HepG2 (cell line): ENCODE measurements at regions not wholly inside any gene's neighbourhood (a gene's known extent, or its start where the extent isn't known, plus 50 kb on each side); places are given as distances from the start of the nearest gene placed in this dataset.

Source experiments
- ATAC-seq: fragments of 200-7000 bp; cut with Tn5 transposase; 3 replicates; pipeline ENCODE4 v1.9.1; 2020; ENCODE audit warnings: mild to moderate bottlenecking, moderate library complexity
- BruUV-seq: library from RNA; stranded (reverse); fragments of 400-500 nt; replicated peaks from 2 replicates; lab custom pipeline; 2021; lab: Mats Ljungman, UMichigan
- CTCF ChIA-PET: fragments of 300-600 bp; formaldehyde crosslinking; extraction: SDS; loops from one replicate; lab custom pipeline; 2021; ENCODE audit warnings: low total read pairs, inconsistent platforms, low intra/inter-chr PET ratio; lab: Yijun Ruan, JAX
- POLR2A ChIA-PET: fragments of 350-600 bp; sonication (Branson Sonifier 250); formaldehyde crosslinking; loops from one replicate; lab custom pipeline; 2020; ENCODE audit warnings: antibody characterized with exemption, inconsistent platforms; lab: Yijun Ruan, JAX
- DNase-seq: peaks from one replicate; pipeline ENCODE4 v3.0.0-alpha.2; 2015; ENCODE audit warnings: low spot score
- FAIRE-seq: peaks from 3 replicates; lab custom pipeline; 2011; peaks lifted over from hg19 to GRCh38; lab: Jason Lieb, UNC
- H2AFZ ChIP-seq: one replicate; pipeline ENCODE4 v1.6.1; 2011; ENCODE audit warnings: low read length, inconsistent platforms
- H3K27ac ChIP-seq: fragments of 300-600 bp; 3 replicates; pipeline ENCODE4 v1.8.0; 2011; ENCODE audit warnings: mixed run types, mild to moderate bottlenecking, mixed read lengths, low read length, inconsistent platforms; ENCODE audit not compliant: insufficient read depth; ENCODE audit errors: extremely low read length
- H3K27me3 ChIP-seq, 2 experiments: fragments of 200-600 bp in 1 of 2; 2 replicates in 1 of 2; 3 replicates in 1 of 2; pipeline versions ENCODE4 v1.6.0 to v1.8.0; 2011; ENCODE audit warnings: low read length in 2 of 2, mild to moderate bottlenecking in 2 of 2, moderate library complexity in 2 of 2, inconsistent platforms in 1 of 2; ENCODE audit not compliant: insufficient read depth in 2 of 2, control insufficient read depth in 1 of 2
- H3K36me3 ChIP-seq, 2 experiments: fragments of 200-600 bp in 1 of 2; replicated peaks in 1 of 2; 2 replicates in 1 of 2; 3 replicates in 1 of 2; pipeline versions ENCODE4 v1.5.1 to v1.8.0; 2011; ENCODE audit warnings: low read length in 2 of 2, inconsistent platforms in 1 of 2; ENCODE audit not compliant: insufficient read depth in 2 of 2, control insufficient read depth in 1 of 2
- H3K4me1 ChIP-seq: 2 replicates; pipeline ENCODE4 v1.5.1; 2012; ENCODE audit warnings: low read length, inconsistent platforms; ENCODE audit not compliant: insufficient read depth
- H3K4me2 ChIP-seq: 2 replicates; pipeline ENCODE4 v1.6.0; 2011; ENCODE audit warnings: low read depth, low read length, inconsistent platforms
- H3K4me3 ChIP-seq, 3 experiments: fragments of 200-600 bp in 1 of 3; sonication (generic), shearing (Covaris generic) in 1 of 3; replicated peaks in 1 of 3; 2 replicates each; pipeline ENCODE4 v1.5.1; 2011 to 2016; ENCODE audit warnings: low read length in 3 of 3, inconsistent platforms in 2 of 3, low read depth in 2 of 3, mild to moderate bottlenecking in 2 of 3, control low read depth in 1 of 3, mixed read lengths in 1 of 3; ENCODE audit not compliant: insufficient read depth in 1 of 3
- H3K79me2 ChIP-seq: one replicate; pipeline ENCODE4 v1.6.1; 2011; ENCODE audit warnings: low read length, inconsistent platforms; ENCODE audit not compliant: insufficient read depth
- H3K9ac ChIP-seq: 2 replicates; pipeline ENCODE4 v1.6.0; 2011; ENCODE audit warnings: mild to moderate bottlenecking, low read depth, low read length, inconsistent platforms; ENCODE audit not compliant: insufficient read depth
- H3K9me3 ChIP-seq: 2 replicates; pipeline ENCODE4 v1.5.1; 2012; ENCODE audit warnings: mild to moderate bottlenecking, low read length
- H4K20me1 ChIP-seq: 2 replicates; pipeline ENCODE4 v1.6.0; 2011; ENCODE audit warnings: inconsistent platforms, mild to moderate bottlenecking, low read length, moderate library complexity; ENCODE audit not compliant: insufficient read depth
- FOXC1 ChIP-seq: sonication (generic); formaldehyde crosslinking; IDR thresholded peaks from 2 replicates; pipeline ENCODE4 v1.8.0; 2022; ENCODE audit warnings: mild to moderate bottlenecking, missing genetic modification reagents, borderline replicate concordance
- MAFF ChIP-seq: IDR thresholded peaks from 2 replicates; pipeline ENCODE4 v1.6.1; 2011; ENCODE audit warnings: low read depth, low read length, improper control_type of control experiment
- MTF2 ChIP-seq: sonication (generic); formaldehyde crosslinking; IDR thresholded peaks from 2 replicates; pipeline ENCODE4 v1.5.0; 2020; ENCODE audit warnings: missing genetic modification reagents, borderline replicate concordance
- RBAK ChIP-seq: sonication (generic); formaldehyde crosslinking; IDR thresholded peaks from 2 replicates; pipeline ENCODE4 v1.5.1; 2020; ENCODE audit warnings: mild to moderate bottlenecking, missing genetic modification reagents
- RORA ChIP-seq: sonication (generic); formaldehyde crosslinking; IDR thresholded peaks from 2 replicates; pipeline ENCODE4 v1.5.0; 2020; ENCODE audit warnings: mild to moderate bottlenecking, missing genetic modification reagents, moderate library complexity
- SP140L ChIP-seq: sonication (generic); formaldehyde crosslinking; IDR thresholded peaks from 2 replicates; pipeline ENCODE4 v1.4.0; 2020; ENCODE audit warnings: missing genetic modification reagents, borderline replicate concordance
- SP4 ChIP-seq: sonication (generic); formaldehyde crosslinking; IDR thresholded peaks from 2 replicates; pipeline ENCODE4 v1.8.1; 2023; ENCODE audit warnings: mild to moderate bottlenecking, missing genetic modification reagents
- ZFAT ChIP-seq: sonication (generic); formaldehyde crosslinking; conservative IDR thresholded peaks from 2 replicates; pipeline ENCODE4 v1.8.1; 2023; ENCODE audit warnings: missing genetic modification reagents, inconsistent platforms
- ZNF326 ChIP-seq: sonication (generic); formaldehyde crosslinking; IDR thresholded peaks from 2 replicates; pipeline ENCODE4 v1.4.0; 2020; ENCODE audit warnings: missing genetic modification reagents, borderline replicate concordance
- WGBS: methylation state at CpG from one replicate; pipeline ENCODE4 v1.1.6; 2017; ENCODE audit warnings: low lambda C conversion rate; 5-methylcytosine and 5-hydroxymethylcytosine counted together
- in situ Hi-C: cut with HindIII; loops from 2 replicates; pipeline ENCODE4 v1.10.0; 2017; ENCODE audit warnings: low pct_unique_long_range_greater_than_20kb; ENCODE audit not compliant: extremely low pct_ligation_motif_present
- intact Hi-C: fragments of 100-400 bp; cut with micrococcal nuclease; formaldehyde crosslinking; loops from one replicate; pipeline ENCODE4 v1.10.0; 2022; ENCODE audit not compliant: unreplicated experiment
- TF ChIP-seq, protein P1 (sequence below): sonication (generic); formaldehyde crosslinking; IDR thresholded peaks from 2 replicates; pipeline ENCODE4 v1.4.0; 2020; ENCODE audit warnings: missing genetic modification reagents
- TF ChIP-seq, protein P2 (sequence below): sonication (generic); formaldehyde crosslinking; IDR thresholded peaks from 2 replicates; pipeline ENCODE4; 2020; ENCODE audit warnings: missing genetic modification reagents, mild to moderate bottlenecking, borderline replicate concordance
- TF ChIP-seq, protein P3 (sequence below): sonication (generic); formaldehyde crosslinking; conservative IDR thresholded peaks from 2 replicates; pipeline ENCODE4 v1.5.0; 2020; ENCODE audit warnings: missing genetic modification reagents

DNA sequence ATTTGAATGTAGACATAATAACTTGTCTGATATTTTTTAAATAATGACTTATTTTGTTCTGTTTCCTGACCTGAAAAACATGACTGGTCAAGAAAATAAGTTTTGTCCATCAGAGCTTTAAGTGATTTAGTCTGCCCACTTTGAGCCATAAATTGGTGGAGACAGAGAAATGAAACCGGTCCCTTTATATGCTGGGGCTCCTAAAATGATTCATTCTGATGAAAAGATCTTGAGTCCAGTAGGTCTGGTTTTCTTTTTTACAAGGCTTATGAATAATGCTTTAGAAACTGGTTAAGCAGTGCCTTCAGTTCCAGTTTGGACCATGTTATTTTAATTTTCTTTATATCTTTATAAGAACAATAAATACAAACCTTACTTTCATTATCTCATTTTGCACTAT lies 293.2 kb downstream of the DIPK2A start (continued):
- TF ChIP-seq SP4 (CRISPR knock-in tag), result no peak
- TF ChIP-seq, protein P1, sequence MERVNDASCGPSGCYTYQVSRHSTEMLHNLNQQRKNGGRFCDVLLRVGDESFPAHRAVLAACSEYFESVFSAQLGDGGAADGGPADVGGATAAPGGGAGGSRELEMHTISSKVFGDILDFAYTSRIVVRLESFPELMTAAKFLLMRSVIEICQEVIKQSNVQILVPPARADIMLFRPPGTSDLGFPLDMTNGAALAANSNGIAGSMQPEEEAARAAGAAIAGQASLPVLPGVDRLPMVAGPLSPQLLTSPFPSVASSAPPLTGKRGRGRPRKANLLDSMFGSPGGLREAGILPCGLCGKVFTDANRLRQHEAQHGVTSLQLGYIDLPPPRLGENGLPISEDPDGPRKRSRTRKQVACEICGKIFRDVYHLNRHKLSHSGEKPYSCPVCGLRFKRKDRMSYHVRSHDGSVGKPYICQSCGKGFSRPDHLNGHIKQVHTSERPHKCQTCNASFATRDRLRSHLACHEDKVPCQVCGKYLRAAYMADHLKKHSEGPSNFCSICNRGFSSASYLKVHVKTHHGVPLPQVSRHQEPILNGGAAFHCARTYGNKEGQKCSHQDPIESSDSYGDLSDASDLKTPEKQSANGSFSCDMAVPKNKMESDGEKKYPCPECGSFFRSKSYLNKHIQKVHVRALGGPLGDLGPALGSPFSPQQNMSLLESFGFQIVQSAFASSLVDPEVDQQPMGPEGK, result no peak
- no peak for TF ChIP-seq RBAK

DNA sequence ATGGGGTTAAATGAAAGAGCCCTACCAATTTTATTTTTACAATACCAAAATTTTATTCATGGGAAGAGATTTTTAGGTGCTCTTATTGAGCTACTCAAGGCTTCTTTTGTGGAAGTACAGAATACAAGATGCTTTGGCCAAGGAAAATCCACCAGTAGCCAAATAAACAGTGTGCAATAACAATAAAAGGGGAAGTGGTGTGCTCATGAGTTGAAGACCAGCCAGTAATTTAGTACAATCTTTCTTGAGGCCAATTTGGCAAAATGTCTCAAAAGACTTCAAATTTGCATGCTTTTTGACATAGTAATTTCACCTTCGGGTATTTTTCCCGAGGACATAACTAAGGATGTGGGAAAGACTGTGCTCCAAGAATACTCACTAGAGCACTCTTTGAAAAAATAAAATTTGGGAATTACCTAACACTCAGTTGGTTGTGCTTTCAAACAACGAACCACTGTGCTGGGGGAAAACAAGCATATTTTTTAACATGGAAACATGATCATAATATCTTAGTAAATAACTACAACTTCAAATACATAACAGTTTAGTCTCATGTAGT lies 294.0 kb downstream of the DIPK2A start:
- TF ChIP-seq MTF2 (CRISPR knock-in tag), result no peak
- TF ChIP-seq ZFAT (CRISPR knock-in tag), result no peak
- no peak for TF ChIP-seq ZNF326 (CRISPR knock-in tag)
- TF ChIP-seq, protein P2, sequence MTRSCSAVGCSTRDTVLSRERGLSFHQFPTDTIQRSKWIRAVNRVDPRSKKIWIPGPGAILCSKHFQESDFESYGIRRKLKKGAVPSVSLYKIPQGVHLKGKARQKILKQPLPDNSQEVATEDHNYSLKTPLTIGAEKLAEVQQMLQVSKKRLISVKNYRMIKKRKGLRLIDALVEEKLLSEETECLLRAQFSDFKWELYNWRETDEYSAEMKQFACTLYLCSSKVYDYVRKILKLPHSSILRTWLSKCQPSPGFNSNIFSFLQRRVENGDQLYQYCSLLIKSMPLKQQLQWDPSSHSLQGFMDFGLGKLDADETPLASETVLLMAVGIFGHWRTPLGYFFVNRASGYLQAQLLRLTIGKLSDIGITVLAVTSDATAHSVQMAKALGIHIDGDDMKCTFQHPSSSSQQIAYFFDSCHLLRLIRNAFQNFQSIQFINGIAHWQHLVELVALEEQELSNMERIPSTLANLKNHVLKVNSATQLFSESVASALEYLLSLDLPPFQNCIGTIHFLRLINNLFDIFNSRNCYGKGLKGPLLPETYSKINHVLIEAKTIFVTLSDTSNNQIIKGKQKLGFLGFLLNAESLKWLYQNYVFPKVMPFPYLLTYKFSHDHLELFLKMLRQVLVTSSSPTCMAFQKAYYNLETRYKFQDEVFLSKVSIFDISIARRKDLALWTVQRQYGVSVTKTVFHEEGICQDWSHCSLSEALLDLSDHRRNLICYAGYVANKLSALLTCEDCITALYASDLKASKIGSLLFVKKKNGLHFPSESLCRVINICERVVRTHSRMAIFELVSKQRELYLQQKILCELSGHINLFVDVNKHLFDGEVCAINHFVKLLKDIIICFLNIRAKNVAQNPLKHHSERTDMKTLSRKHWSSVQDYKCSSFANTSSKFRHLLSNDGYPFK (CRISPR knock-in tag), result no peak
- TF ChIP-seq, protein P3, sequence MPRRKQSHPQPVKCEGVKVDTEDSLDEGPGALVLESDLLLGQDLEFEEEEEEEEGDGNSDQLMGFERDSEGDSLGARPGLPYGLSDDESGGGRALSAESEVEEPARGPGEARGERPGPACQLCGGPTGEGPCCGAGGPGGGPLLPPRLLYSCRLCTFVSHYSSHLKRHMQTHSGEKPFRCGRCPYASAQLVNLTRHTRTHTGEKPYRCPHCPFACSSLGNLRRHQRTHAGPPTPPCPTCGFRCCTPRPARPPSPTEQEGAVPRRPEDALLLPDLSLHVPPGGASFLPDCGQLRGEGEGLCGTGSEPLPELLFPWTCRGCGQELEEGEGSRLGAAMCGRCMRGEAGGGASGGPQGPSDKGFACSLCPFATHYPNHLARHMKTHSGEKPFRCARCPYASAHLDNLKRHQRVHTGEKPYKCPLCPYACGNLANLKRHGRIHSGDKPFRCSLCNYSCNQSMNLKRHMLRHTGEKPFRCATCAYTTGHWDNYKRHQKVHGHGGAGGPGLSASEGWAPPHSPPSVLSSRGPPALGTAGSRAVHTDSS (CRISPR knock-in tag), result no peak
- no peak for TF ChIP-seq SP140L
- no peak for TF ChIP-seq MAFF
- no peak for TF ChIP-seq RORA (CRISPR knock-in tag)
- no peak for TF ChIP-seq FOXC1 (CRISPR knock-in tag)
- TF ChIP-seq, all 625 proteins: peak for 0
- Histone ChIP-seq H3K36me3 (no peaks in the 10 kb centered on the region), H3K79me2 (no peaks in the 10 kb centered on the region), H3K27ac (no peak overlapping the region), H2AFZ (no peak overlapping the region), H3K4me1 (no peaks in the 10 kb centered on the region), H3K9me3 (no peaks in the 10 kb centered on the region), H3K4me2 (no peak overlapping the region), H3K4me3 (no peak overlapping the region), H3K27me3 (no peaks in the 10 kb centered on the region), H4K20me1 (no peaks in the 10 kb centered on the region), H3K9ac (no peak overlapping the region)
- intact Hi-C loops, result no loop called here
- BruUV-seq, result no TSS peak
- ATAC-seq (no peak), DNase-seq (no peak), FAIRE-seq (no peak)
- ChIA-PET CTCF (no interaction called here), POLR2A (no interaction called here)
- in situ Hi-C loops, result no loop called here
- 0% methylated on average over 3 of the region's 3 CpGs for WGBS
